Right forelimb (tissue), 1 donor: ENCODE measurements at regions not wholly inside any gene's neighbourhood (a gene's known extent, or its start where the extent isn't known, plus 50 kb on each side); places are given as distances from the start of the nearest gene placed in this dataset.

Experiments used
- DNase-seq: peaks from one replicate; pipeline ENCODE4 v3.0.0-alpha.2; 2018

- DNase-seq, result no peak
These were observed 376.6 kb upstream of the SLCO3A1 start for GRCh38 chr15:91476861-91477260.

GRCh38 chr15:91478717-91479191, 374.8 kb upstream of the SLCO3A1 start:
- no peak for DNase-seq

- no peak for DNase-seq
These were observed 373.1 kb upstream of the SLCO3A1 start for GRCh38 chr15:91480426-91480825.

GRCh38 chr15:91482799-91483198, 370.7 kb upstream of the SLCO3A1 start:
- no peak for DNase-seq

- no peak for DNase-seq
These were observed 369.4 kb upstream of the SLCO3A1 start for GRCh38 chr15:91484141-91484540.

- DNase-seq, result no peak
These were observed 365.1 kb upstream of the SLCO3A1 start for GRCh38 chr15:91488452-91488851.

GRCh38 chr15:91490211-91490610, 363.3 kb upstream of the SLCO3A1 start:
- no peak for DNase-seq

GRCh38 chr15:91491101-91491950, 362.2 kb upstream of the SLCO3A1 start:
- no peak for DNase-seq

- no peak for DNase-seq
These were observed 356.5 kb upstream of the SLCO3A1 start for GRCh38 chr15:91496754-91497691.

- no peak for DNase-seq
These were observed 355.3 kb upstream of the SLCO3A1 start for GRCh38 chr15:91498046-91498748.

- no peak for DNase-seq
These were observed 354.8 kb upstream of the SLCO3A1 start for GRCh38 chr15:91498749-91499062.

GRCh38 chr15:91499774-91500383, 353.6 kb upstream of the SLCO3A1 start:
- DNase-seq, result no peak

GRCh38 chr15:91508633-91509032, 344.9 kb upstream of the SLCO3A1 start:
- DNase-seq, result no peak

GRCh38 chr15:91514147-91514546, 339.4 kb upstream of the SLCO3A1 start:
- no peak for DNase-seq

- DNase-seq, result no peak
These were observed 338.2 kb upstream of the SLCO3A1 start for GRCh38 chr15:91515188-91515754.

GRCh38 chr15:91516866-91517265, 336.6 kb upstream of the SLCO3A1 start:
- no peak for DNase-seq

- DNase-seq, result no peak
These were observed 335.9 kb upstream of the SLCO3A1 start for GRCh38 chr15:91517491-91518200.

GRCh38 chr15:91520850-91521249, 332.7 kb upstream of the SLCO3A1 start:
- no peak for DNase-seq

- DNase-seq, result no peak
These were observed 332.0 kb upstream of the SLCO3A1 start for GRCh38 chr15:91521548-91521947.

- DNase-seq, result no peak
These were observed 331.5 kb upstream of the SLCO3A1 start for GRCh38 chr15:91521996-91522395.

- no peak for DNase-seq
These were observed 330.7 kb upstream of the SLCO3A1 start for GRCh38 chr15:91522605-91523332.
